NCI-H1694 (cell line): ENCODE measurements at regions not wholly inside any gene's neighbourhood (a gene's known extent, or its start where the extent isn't known, plus 50 kb on each side); places are given as distances from the start of the nearest gene placed in this dataset.

ENCODE experiments used
- DNase-seq: peaks from one replicate; lab custom pipeline; 2025; lab: John Stamatoyannopoulos, UW

DNA sequence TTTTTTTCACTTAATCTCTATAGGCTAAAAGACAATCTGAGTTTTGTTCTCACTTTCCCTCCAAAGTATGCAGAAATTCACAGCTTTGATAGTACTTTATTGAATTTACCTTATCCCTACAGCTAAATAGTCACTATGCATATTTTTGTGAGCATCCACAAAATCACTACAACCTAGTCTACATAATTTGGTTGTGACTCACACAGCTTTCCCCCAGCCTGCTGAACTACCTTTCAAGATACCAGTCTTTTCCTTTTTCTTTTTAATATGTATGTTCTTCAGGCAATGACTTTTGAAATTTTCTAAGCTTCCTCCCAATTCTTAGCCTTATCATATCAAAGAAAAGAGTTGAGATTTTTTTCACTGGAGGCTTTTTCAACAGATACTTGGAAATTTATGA is 347.3 kb upstream of the CDH6 start:
- DNase-seq: no peak

DNA sequence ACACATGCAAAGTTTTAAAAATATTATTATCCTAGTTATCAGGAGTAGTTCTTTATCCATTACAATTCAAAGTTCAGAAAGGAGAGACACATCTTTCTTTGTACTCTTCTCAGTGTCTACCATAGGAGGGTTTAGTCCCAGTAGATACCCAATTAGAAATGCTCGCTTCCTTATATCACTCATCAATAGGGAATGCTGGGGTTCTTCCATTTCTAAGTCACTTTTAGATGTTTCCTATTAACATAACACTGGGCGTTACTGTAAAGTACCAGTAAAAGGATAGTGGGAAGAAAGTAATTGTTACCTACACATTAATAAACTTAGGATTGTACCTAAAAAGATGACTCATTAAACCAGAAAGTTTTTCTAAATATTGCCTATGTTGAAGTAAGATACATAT is 348.3 kb upstream of the CDH6 start:
- DNase-seq: no peak

DNA sequence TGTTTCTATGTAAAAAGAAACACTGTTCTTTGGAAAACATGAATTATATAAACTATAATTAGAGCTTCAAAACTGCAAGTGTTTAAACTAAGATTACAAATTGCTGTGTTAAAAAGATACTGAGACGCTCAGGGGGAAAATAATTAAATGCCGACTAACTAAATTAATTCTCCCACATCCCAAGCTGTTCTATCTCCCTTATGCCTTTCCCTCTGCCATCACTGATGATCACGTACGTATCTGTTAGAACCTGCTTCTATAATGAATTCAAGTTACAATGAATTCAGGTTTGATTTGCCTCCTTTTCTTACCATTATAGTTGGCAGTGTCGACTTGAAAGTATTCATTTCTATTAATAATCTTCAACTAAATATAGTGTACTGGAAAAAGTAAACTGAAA is 349.9 kb upstream of the CDH6 start:
- no peak for DNase-seq

DNA sequence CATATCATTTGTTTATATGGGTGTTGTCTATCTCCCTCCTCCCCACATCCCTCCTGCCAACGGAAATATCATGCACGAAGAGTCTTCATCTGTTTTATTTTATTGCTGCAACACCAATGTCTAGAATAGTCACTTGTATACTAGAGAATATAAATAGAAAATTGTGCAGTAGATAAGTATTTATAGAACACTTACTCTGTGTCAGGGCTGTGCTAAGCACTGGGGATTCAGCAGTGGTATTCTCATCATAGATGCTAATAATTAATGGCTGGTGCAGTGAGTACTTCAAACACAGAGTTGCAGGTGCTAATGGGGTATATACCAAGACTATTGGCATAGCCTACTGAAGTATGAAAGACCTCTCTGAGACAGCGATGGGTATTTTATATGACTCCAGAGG is 353.5 kb upstream of the CDH6 start:
- DNase-seq: no peak

DNA sequence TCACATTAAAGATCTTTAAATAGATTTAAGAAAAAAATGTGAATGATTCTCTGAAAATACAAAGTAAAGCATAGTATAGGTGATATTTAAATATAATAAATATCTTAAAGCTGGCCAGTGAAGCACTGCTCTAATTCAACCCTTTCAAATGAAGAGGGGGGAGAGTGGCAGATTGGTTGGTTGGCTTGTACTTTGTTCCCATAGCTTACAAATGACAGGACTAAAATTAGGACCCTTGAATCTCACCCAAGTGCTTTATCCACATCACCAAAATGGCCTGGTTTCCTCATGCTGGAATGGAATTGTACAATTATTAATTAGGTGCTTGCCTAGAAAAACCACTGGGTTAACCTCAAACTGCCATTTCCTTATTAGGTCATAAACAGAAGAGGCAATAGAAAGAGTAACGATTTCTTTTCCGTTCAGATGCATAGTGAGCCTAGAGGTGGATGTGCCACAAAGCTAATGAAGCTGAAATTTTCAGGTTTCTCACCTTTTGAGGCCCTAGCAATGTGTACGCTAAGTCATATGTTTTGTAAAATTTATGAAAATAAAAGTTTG is 354.5 kb upstream of the CDH6 start:
- no peak for DNase-seq

DNA sequence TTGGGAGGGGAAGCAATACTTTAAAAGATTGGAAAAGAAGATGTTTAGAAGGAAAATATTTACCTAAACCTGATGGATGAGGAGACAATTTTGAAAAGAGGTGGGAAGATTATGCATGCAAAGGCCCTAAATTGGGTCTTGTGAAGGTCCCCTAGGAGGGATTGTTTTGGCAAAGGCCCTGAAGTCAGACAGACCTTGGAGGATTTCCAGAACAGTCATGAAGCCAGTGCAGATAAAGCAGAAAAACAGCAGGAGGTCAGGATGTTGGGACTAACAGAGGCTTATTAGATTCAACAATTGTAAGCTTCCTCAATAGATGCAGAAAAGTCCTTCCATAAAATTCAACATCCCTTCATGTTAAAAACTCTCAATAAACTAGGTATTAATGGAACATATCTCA is 361.0 kb upstream of the CDH6 start:
- DNase-seq: no peak

DNA sequence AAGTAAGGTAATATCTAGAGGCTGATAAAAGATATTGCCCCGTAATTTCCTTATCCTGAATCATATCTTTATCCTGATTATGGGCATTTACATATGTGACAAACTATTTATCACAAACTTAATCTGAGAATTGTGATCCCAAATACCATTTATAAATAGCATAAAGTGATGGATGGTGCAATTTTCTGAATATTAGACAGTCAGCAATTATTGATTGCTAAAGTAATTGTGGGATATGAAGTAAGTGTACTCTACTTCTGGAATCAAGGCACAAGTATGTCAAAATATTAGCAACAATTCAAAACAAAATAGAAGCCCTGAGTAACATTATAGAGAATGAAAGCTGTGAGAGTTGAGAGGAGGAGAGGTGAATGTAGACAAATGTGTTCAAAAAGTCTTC is 361.9 kb upstream of the CDH6 start:
- no peak for DNase-seq

DNA sequence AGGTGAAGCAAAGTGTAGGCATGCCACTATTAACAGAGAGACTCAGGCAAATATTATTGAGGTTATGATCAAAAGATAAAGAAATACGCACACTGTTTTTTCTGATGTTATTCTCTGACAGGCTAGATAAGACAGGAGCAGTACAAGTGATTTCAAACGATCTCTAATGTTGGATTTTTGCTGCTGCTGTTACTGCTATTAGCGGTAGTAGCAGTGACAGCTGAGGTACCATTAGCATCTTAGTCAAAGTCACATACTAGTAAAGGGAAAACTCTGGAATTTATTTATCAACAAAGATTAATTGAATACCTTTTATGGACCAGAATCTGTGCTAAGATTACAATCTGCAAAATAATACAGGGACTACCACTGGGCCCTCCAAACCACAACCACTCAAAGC is 362.4 kb upstream of the CDH6 start:
- no peak for DNase-seq

DNA sequence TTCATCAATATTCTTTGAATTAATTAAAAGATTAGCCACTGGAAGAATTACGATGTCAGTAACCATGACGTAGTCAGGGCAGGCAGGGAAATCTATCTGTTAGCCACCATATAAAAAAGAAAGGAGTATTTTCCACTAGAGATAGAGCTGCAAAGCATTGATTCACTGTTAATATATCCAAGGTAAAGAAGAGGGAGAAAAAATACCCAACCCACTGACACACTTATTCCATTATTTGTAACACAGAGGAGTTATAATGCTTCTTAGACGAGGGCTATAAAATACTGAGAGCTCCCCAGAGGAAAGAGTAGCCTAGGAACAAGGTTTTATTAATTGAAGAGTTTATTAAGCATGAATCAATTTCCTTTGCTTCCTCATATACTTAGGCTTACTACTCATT is 382.2 kb upstream of the CDH6 start:
- DNase-seq: no peak

DNA sequence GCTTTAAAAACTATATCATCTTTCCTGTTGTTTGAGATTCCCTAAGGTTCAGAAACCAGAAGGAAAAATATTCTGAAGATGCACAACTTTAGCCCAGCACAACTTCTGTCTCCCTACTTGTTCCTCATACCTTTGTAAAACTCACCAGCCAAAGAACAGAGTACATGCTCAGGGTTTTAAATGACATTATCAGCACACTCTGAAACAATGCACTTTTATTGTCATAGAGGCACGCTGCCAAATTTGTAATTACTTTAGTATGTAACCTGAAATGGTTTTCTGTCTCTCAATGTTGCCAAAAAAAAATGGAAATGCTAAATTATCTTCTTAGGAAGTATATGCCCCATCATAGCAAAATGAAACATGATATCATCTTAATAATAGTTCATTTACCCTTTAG is 383.6 kb upstream of the CDH6 start:
- no peak for DNase-seq

DNA sequence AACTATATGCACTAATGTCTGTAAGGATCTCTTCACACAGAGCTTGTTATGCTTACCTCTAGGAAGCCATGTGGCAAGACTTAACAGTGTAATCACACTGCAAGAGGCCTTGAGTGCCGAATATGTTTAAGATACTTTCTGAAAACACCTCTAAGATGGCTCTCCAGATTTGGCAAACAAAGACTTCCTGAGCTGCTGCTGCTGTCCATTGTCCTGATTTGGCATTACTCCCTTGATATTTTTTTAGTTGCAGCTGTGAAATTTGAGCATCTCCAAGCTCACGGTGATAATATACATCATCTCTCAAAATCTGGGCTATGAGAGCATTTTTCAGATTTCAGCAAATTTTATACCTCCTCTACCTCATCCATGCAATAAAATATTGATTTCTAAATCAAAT is 384.5 kb upstream of the CDH6 start:
- no peak for DNase-seq

DNA sequence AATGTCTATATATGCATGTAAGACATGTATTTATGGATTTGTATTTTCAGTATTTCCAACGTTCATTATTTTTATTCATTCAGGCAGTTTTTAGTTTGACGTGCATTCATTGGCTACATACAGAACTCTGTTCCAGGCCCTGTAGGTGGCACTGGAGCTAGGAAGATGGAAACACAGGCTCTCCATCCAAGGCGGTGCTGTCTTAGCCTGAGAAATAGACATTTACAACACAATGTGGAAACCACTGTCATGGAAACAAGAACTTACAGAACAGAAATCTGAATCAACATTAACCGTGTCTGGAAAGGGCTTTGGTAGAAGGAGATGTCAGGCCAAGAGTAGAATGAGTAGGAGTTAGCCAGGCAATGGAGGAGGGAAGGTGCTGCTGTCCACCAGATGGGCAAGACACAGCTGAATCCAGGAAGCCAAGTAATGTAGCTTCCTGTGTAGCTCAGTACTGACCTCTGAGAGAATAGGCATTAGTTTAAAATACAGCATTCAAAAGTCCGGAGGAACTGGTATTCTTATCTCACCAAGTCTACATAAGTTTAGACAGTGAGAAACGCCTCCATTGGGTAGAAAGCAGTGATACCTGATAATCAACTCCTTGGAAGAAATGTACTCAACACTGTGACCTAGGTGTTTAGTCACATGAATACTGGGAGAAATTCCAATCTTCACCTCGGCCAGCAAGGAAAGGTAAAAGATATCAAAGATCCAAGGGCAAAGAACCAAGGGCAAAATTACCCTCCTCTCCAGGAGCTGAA is 388.6 kb upstream of the CDH6 start:
- DNase-seq: no peak

DNA sequence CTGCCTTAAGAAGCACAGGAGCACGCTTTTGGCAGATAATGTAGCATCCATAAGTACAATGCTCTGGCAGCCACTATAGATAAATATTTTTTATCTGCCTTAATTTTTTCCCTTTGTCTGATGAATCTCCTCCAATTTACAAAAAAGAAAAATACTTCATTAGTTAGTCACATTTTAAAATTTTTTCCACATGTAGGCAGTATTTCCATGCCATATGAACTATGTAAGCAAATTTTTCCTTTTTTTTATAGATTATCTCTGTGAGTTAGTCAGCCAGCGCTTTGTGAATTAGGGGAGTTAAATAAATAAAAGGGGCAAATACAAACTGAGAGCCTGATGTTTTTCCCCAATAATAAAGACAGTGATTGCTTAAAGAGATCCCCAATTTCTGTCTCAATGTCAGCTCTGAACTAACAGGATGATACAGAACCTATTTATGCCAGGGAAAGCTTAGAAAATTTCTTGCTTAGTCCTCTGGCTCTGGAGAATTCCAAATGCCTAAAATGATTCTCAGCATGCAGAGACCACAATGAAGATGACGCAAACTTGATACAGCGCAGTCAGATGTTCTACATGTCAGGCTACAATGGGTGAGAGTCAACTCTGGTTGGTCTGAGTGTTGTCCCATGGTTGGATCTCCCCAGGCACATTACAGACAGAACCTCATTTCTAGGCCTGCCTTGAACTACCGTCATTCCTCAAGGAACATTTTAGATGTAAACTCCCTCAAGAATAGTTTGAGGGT is 390.4 kb upstream of the CDH6 start:
- DNase-seq: no peak

DNA sequence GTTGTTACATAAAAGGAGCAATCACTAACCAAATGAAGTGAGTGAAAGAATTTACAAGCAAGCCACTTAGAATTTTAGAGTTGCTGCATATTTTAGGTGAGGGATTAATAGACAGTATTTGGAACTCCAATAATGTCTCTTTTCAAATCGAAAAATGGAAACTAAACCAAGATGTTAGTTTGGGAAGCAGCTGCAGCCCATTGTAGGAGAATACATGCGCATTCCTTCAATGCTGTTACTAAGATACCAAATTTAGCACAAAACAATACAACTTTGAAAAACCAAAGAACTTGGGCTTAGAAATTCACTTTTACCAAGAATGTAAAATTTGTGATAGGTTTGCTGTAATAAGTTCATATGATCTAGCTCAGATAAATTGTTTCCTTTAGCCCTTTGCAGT is 411.8 kb upstream of the CDH6 start:
- no peak for DNase-seq

DNA sequence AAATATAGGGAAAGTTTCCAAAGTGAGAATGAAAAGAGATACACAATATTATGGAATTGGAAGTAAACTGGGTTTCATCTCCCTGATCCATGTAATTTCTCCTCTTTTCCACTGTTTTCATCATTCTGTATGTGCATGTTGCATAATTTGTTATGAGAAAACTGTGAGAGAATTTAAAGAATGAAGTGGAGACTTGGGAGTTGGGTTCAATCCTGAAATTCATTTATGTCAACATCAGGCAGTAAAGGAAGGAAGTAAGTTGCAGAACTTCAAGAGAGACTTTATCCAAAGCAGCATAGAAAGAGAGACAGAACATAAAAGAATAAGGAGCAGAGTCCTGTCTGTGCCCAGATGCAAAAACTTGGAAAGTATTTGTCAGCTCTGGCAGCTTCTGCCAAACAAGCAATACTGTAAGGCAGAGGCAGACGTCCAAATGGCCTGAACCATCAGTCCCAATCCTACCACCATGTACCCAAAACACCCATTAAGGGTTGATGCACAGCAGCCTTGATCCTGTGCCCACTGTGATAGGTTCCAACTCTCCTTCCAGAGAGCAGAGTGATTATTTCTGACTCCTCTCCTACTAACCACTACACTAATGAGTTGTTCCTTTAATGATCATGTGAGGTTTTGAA is 425.3 kb upstream of the CDH6 start:
- DNase-seq: no peak

DNA sequence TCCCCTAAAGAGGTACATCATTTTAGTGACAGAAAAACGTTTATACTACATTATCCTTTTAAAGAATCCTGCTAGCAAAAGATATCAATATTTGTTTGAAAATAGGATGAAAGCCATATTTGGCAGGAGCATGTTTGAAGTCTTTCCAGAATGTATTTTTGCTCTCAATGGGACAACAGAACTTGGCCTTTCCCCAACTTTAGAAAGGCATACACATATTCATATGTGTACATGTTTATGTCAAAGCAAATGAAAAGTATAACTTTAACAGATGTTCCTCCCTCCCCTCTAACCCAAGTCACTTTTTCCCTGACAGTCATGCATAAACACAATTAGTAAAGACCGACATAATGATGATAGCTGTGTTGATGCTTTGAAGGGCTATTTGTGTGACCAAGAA is 427.8 kb upstream of the CDH6 start:
- no peak for DNase-seq

DNA sequence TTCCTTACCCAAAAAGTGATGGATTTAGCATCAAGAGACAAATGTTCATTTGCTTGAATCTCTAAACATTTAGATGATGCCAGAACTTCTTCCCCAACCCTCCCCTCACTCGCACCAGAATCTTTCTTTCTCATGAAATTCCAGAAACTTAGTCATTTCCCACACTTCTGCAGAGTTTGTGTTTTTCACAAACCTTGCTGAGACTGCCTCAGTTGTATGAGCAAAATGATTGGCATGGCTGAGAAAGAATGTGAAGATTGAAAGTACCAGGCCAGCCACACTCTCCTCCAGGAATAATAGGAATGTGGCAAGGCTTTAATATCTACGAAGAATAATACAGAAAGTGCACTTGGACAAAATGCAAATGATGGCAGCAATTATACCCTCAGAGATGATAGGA is 428.3 kb upstream of the CDH6 start:
- DNase-seq: no peak

DNA sequence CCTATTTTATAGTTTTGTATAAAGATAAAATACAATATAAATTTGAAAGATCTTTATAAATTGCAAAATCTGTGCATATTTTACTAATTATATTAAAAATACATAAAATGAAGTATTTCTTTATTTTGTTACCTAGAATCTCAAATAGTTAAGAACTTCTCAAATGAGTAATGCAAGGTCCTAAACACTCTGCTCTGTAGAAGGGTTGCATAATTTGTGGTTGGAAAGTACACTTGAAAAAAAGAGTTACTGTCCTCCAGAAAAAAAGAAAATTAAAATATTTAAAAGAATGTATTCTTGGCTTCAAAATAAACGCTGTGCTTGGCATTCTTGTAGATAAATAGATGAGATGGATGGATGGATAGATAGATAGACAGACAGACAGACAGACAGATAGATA is 428.8 kb upstream of the CDH6 start:
- no peak for DNase-seq

DNA sequence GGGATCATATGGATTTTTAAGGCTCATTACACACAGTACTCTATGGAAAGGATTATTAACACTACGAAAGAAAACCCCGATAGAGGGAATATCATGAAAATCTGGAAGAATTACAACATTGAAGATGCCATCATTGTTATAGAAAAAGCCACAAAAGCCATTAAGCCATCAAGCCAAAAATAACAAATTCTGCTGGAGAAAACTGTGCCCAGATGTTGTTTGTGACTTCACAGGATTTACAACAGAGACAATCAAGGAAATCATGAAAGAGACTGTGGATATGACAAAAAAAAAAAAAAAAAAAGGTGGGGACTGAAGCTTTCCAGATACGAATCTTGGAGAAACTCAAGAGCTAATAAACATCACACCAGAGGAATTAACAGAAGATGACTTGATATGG is 433.8 kb upstream of the CDH6 start:
- no peak for DNase-seq

DNA sequence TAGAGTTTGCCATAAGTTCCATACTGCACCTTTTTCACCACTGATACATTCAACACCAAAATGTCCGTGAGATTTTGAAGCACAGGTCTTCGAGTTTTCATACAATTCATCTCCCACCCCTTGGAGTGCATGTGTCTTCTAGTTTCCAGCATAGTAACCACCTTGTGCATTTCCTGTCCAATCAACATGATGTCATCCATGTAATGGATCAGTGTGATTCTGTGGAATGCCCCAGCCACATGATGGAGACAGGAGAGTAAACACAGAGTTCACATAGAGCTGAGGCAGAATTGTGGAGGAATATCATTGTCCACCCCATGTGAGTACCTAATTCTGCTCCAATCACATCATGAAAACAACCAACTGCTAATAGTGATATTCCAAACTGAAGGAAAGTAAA is 441.5 kb upstream of the CDH6 start:
- DNase-seq: no peak

DNA sequence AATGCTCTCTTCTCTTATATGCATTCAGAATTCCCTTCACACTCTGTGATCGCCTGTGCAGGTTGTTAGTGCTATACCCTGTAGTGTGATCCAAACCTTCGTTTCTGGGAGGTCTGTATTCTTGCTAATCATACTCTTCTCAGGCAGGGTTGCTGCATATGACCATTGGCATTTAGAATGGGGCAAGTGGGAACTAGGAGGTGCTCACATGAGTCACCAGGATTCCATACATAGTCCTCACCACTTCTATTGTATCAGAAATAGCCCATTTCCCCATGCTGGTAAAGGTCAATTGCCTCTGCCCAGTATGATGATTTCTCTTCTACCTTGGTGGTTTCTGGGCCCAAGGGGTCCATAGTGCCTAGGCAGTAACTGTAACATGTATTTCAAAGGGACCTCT is 443.5 kb upstream of the CDH6 start:
- no peak for DNase-seq

DNA sequence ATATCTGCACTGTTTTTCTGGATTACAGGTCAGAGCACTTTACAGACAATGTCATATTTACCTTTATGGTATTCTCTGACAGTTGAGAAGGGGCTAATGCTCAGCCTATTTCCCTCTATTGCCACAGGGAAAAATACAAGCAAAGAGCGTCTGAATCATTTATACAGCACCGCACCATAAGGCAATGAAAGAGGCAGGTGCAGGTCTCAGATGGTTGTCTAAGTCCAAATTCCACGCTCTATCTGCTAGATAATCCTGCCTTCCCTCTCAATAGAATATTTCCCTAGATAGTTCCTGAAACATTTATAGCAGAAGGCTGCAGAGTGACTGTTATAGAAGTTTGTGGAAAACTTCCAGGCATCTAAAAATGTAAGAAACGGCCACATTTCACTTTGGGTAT is 446.1 kb upstream of the CDH6 start:
- DNase-seq: no peak

DNA sequence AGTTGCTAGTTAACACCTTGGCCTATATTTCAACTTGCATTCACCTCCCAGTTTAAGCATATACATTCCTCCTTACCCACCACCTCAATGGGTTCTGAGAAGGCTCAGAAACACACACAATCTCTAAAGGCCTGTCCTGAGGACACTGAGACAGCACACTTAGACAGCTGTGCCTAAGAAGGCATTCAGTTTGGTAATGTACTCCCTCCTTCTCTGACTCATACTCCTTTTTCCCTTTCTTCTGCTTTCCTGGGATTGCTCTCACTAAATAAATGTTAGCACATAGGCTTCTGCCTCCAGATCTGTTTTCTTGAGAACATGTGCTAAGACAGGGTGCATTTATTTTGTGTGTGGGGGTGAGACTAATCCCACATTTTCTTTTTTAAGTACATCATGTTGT is 456.8 kb upstream of the CDH6 start:
- DNase-seq: no peak
